ENCODE measurements at regions not wholly inside any gene's neighbourhood (a gene's known extent, or its start where the extent isn't known, plus 50 kb on each side); places are given as distances from the start of the nearest gene placed in this dataset.

DNA sequence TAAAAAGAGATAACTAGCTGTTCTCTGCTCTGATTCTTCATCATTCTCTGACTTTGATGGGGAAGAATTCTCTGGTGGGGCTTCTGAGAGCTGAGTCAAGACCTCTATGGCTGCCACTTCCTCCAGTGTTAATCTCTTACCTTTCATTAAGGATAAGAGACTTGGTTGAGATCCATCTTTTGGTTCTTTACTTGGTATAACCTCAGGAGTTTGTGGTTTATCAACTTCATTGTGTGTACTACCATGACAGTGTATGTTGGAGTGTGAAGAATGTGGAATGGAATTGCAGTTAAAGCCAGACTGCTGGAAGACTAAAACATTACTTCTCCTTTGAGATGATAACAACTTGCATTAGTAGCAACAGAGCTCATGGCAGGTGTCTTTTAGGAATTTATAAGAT lies 222.0 kb downstream of the SLITRK5 start:
- TF ChIP-seq, protein P1, sequence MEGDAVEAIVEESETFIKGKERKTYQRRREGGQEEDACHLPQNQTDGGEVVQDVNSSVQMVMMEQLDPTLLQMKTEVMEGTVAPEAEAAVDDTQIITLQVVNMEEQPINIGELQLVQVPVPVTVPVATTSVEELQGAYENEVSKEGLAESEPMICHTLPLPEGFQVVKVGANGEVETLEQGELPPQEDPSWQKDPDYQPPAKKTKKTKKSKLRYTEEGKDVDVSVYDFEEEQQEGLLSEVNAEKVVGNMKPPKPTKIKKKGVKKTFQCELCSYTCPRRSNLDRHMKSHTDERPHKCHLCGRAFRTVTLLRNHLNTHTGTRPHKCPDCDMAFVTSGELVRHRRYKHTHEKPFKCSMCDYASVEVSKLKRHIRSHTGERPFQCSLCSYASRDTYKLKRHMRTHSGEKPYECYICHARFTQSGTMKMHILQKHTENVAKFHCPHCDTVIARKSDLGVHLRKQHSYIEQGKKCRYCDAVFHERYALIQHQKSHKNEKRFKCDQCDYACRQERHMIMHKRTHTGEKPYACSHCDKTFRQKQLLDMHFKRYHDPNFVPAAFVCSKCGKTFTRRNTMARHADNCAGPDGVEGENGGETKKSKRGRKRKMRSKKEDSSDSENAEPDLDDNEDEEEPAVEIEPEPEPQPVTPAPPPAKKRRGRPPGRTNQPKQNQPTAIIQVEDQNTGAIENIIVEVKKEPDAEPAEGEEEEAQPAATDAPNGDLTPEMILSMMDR (IDR thresholded peaks at IDR 0.05): no peak
- no peak for TF ChIP-seq POLR2A (IDR thresholded peaks at IDR 0.05)

Data from ovary (tissue), 3 donors.